ENCODE measurements at regions not wholly inside any gene's neighbourhood (a gene's known extent, or its start where the extent isn't known, plus 50 kb on each side); places are given as distances from the start of the nearest gene placed in this dataset.
"Not testable (repeated sequence)": the region's sequence is repeated elsewhere in the genome, so short reads cannot be mapped to it uniquely, and the experiment has no call there.

- no peak for DNase-seq
These were observed 703.9 kb upstream of the SEMA6D start for GRCh38 chr15:47013446-47013845.

GRCh38 chr15:47027322-47027946 lies 689.9 kb upstream of the SEMA6D start:
- peak in 2 of 3 experiments; percentile 16 to 32 for DNase-seq

- peak in 1 of 3 experiments; percentile 1 for DNase-seq
These were observed 681.6 kb upstream of the SEMA6D start for GRCh38 chr15:47035475-47036406.

GRCh38 chr15:47037003-47037402 lies 680.3 kb upstream of the SEMA6D start:
- no peak for DNase-seq

- no peak for DNase-seq
These were observed 678.1 kb upstream of the SEMA6D start for GRCh38 chr15:47039225-47039624.

GRCh38 chr15:47041301-47041700 lies 676.0 kb upstream of the SEMA6D start:
- DNase-seq, result peak in 1 of 3 experiments; percentile 12

- DNase-seq, result peak in 1 of 3 experiments; percentile 52
These were observed 669.3 kb upstream of the SEMA6D start for GRCh38 chr15:47047981-47048380.

GRCh38 chr15:47066392-47066791 lies 650.9 kb upstream of the SEMA6D start:
- no peak for DNase-seq

GRCh38 chr15:47077846-47078245 lies 639.5 kb upstream of the SEMA6D start:
- not testable (repeated sequence) for DNase-seq

GRCh38 chr15:47095833-47096232 lies 621.5 kb upstream of the SEMA6D start:
- DNase-seq, result no peak

- not testable (repeated sequence) for DNase-seq
These were observed 618.8 kb upstream of the SEMA6D start for GRCh38 chr15:47098526-47098925.

GRCh38 chr15:47099801-47100200 lies 617.5 kb upstream of the SEMA6D start:
- not testable (repeated sequence) for DNase-seq

GRCh38 chr15:47108800-47109199 lies 608.5 kb upstream of the SEMA6D start:
- DNase-seq, result not testable (repeated sequence)

GRCh38 chr15:47116698-47117097 lies 600.6 kb upstream of the SEMA6D start:
- DNase-seq, result no peak

GRCh38 chr15:47119349-47119748 lies 598.0 kb upstream of the SEMA6D start:
- no peak for DNase-seq

- no peak for DNase-seq
These were observed 592.7 kb upstream of the SEMA6D start for GRCh38 chr15:47124430-47125102.

GRCh38 chr15:47129033-47129432 lies 588.3 kb upstream of the SEMA6D start:
- DNase-seq, result no peak

- DNase-seq, result not testable (repeated sequence)
These were observed 585.9 kb upstream of the SEMA6D start for GRCh38 chr15:47131450-47131849.

GRCh38 chr15:47135267-47135666 lies 582.0 kb upstream of the SEMA6D start:
- peak; percentile 21 to 91 (median 45) for DNase-seq

GRCh38 chr15:47136236-47136635 lies 581.1 kb upstream of the SEMA6D start:
- DNase-seq, result no peak

- DNase-seq, result no peak
These were observed 577.3 kb upstream of the SEMA6D start for GRCh38 chr15:47139965-47140364.

- no peak for DNase-seq
These were observed 559.5 kb upstream of the SEMA6D start for GRCh38 chr15:47157827-47158226.

- no peak for DNase-seq
These were observed 558.7 kb upstream of the SEMA6D start for GRCh38 chr15:47158573-47158972.
